VCaP (cell line): ENCODE measurements at regions not wholly inside any gene's neighbourhood (a gene's known extent, or its start where the extent isn't known, plus 50 kb on each side); places are given as distances from the start of the nearest gene placed in this dataset.

ENCODE experiments used
- H3K27ac ChIP-seq: fragments of 450-650 bp; 2 replicates; pipeline ENCODE4 v1.5.1; 2017
- TF ChIP-seq, protein P1 (sequence below): fragments of 450-650 bp; conservative IDR thresholded peaks from 2 replicates; pipeline ENCODE4 v1.5.1; 2017; ENCODE audit warnings: mild to moderate bottlenecking, moderate library complexity

- TF ChIP-seq, protein P1, sequence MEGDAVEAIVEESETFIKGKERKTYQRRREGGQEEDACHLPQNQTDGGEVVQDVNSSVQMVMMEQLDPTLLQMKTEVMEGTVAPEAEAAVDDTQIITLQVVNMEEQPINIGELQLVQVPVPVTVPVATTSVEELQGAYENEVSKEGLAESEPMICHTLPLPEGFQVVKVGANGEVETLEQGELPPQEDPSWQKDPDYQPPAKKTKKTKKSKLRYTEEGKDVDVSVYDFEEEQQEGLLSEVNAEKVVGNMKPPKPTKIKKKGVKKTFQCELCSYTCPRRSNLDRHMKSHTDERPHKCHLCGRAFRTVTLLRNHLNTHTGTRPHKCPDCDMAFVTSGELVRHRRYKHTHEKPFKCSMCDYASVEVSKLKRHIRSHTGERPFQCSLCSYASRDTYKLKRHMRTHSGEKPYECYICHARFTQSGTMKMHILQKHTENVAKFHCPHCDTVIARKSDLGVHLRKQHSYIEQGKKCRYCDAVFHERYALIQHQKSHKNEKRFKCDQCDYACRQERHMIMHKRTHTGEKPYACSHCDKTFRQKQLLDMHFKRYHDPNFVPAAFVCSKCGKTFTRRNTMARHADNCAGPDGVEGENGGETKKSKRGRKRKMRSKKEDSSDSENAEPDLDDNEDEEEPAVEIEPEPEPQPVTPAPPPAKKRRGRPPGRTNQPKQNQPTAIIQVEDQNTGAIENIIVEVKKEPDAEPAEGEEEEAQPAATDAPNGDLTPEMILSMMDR: no peak
- H3K27ac ChIP-seq: no peak overlapping the region
Measured at GRCh38 chr3:159127021-159127392, 325.2 kb downstream of the MFSD1 start.

- TF ChIP-seq, protein P1: no peak
- no peak overlapping the region for H3K27ac ChIP-seq
Measured at GRCh38 chr3:159128628-159129027, 326.8 kb downstream of the MFSD1 start.

GRCh38 chr3:159130108-159130507 is 328.3 kb downstream of the MFSD1 start:
- H3K27ac ChIP-seq: no peak overlapping the region
- TF ChIP-seq, protein P1: peak; percentile 24; the same call in 1 of the 2 replicates

- TF ChIP-seq, protein P1: no peak
- H3K27ac ChIP-seq: no peak overlapping the region
Measured at GRCh38 chr3:159131376-159131775, 329.5 kb downstream of the MFSD1 start.

DNA sequence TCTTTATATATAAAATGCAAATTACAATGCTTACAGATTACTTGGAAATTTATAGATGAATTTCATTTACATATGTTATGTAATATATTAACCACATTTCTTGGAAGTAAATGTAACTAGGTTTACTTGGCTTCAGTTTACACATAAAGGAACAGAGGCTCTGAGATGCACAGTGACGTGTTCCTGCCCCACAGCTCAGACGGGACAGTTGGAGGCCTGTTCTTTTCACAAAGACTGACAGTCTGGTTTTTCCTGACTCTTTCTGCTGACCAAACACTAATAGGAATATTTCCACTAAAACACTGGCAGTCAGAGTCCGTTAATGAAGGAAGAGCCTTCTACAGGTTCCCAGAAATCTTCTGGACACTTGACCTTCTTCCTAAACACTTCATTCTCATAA is 336.1 kb downstream of the MFSD1 start:
- TF ChIP-seq, protein P1: no peak
- H3K27ac ChIP-seq: peak overlapping the region; percentile 23; the same call in 1 of the 2 replicates

- TF ChIP-seq, protein P1: no peak
- H3K27ac ChIP-seq: peak overlapping the region; percentile 23; the same call in 1 of the 2 replicates
Measured at GRCh38 chr3:159139326-159139725, 337.5 kb downstream of the MFSD1 start.

DNA sequence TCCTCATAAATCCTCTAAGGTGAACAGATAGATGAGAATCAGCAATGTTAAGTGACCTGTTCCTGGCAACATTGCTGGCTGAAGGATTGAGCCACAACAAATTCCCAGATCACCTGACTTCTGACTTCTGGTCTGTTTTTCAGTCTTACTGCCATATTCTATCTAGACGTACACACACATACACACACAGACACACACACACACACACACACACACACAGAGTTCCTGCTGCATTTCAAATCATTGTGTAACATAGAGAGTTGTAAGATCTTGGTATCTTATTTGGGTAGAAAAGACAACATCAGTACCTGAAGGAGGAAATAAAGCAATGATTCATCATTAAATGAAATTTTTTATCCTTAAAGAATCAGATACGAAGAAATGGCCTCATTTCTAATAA is 342.6 kb downstream of the MFSD1 start:
- TF ChIP-seq, protein P1: no peak
- no peak overlapping the region for H3K27ac ChIP-seq
